ENCODE measurements at regions not wholly inside any gene's neighbourhood (a gene's known extent, or its start where the extent isn't known, plus 50 kb on each side); places are given as distances from the start of the nearest gene placed in this dataset.
"Not testable (repeated sequence)": the region's sequence is repeated elsewhere in the genome, so short reads cannot be mapped to it uniquely, and the experiment has no call there.

DNA sequence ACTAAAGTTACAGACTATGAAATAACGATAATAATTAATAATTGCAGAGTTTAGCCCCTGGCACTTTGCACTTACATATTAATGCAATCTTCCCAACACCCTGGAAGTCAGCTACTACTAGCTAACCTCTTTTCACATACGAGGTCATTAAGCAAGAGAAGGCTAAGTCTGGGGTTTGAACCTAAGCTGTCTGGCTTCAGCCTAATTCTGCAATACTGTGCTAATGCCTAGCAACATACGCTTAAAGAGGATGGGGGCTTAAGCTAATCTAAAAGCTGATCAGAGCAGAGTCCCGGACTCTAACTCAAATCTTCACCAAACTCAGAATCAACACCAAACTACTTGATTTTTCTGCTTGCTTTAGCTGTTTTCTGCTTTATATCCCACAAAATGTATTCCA is 168.7 kb upstream of the GNAI1 start:
- DNase-seq (ENCODE audit: extremely low read depth, low read depth, low spot score): no peak

DNA sequence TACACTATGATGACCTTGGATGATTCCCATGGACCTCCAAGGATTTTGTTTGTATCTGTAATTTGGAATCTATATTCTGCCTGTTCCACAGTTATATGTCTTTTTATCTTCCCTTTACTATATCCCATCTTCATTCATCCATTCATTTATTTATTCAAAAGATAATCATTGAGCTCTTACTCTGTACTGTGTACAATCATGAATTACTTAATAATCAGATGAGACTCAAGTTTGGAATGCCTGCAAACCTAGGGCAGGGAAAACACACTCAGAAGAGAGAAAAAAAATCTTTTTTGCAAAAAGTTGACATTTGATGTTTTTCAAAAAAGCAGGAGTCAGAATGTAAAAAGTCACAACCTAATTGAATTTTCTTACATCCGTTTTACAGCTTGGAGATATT is 170.2 kb upstream of the GNAI1 start:
- DNase-seq (ENCODE audit: extremely low read depth, low read depth, low spot score): no peak

DNA sequence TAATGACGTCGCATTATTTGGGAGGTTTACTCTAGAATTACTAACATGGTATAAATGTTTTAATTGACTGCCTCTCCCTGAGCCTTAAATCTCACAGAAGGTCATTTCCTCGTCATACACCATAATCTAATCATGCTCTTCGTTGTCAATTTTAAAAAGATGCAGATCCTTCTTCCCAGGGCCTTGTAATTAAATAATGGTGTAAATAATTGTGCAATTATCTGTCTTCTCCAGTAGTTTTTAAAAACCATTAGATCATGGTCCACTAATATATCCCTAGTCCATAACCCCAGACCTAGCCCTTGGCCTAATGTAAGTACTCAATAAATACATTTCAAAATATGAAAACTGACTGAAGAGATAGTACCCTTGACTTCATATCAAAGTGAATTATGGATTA is 181.5 kb upstream of the GNAI1 start:
- no peak for DNase-seq (ENCODE audit: extremely low read depth, low read depth, low spot score)

DNA sequence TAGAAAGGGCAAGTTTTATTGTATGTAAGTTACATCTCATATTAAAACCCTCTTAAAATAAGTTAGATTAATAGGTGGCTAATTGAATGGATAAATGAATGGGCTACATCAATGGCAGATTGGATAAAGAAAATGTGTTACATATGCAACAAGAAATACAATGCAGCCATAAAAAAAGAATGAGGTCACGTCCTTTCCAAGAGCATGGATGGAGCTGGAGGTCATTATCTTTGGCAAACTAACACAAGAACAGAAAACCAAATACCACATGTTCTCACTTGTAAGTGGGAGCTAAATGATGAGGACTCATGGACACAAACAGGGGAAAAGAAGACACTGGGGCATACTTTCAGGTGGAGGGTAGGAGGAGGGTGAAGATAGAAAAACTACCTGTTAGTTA is 182.2 kb upstream of the GNAI1 start:
- DNase-seq (ENCODE audit: extremely low read depth, low read depth, low spot score): no peak

DNA sequence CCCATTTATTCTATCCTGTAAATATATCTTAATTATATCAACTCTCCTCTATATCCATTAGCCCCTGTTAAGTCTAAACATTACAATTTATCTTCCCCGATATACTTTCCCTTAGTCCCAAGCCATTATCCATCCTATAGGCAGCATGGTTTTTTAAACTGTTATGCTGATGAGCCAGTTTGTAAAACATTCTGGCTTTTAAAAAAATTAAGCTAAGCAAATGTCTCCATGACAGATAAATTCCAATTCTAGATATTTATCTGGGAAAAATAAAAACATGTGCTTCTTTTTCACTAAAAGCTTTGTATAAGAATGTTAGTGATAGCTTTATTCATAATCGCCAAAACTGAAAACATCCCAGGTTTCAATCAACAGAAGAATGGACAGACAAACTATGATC is 183.2 kb upstream of the GNAI1 start:
- no peak for DNase-seq (ENCODE audit: extremely low read depth, low read depth, low spot score)

DNA sequence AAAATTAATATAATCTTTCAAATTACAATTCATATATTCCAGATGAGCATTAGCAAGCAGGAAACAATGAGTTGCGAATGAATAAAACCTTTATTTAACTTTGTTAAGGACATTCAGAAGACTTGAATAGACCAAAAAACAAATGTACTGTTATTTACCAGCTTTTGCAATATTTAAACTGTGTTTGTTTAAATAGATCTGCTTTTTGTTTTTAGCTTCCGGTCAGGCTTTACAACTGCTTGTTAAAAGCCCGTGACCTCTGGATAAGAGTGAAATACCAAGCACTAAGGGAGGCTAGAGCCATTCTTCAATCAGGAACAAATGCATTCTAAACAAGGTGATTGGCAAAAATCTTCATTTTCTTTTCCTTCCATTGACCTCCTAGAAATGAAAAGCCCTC is 184.9 kb upstream of the GNAI1 start:
- DNase-seq (ENCODE audit: extremely low read depth, low read depth, low spot score): no peak

DNA sequence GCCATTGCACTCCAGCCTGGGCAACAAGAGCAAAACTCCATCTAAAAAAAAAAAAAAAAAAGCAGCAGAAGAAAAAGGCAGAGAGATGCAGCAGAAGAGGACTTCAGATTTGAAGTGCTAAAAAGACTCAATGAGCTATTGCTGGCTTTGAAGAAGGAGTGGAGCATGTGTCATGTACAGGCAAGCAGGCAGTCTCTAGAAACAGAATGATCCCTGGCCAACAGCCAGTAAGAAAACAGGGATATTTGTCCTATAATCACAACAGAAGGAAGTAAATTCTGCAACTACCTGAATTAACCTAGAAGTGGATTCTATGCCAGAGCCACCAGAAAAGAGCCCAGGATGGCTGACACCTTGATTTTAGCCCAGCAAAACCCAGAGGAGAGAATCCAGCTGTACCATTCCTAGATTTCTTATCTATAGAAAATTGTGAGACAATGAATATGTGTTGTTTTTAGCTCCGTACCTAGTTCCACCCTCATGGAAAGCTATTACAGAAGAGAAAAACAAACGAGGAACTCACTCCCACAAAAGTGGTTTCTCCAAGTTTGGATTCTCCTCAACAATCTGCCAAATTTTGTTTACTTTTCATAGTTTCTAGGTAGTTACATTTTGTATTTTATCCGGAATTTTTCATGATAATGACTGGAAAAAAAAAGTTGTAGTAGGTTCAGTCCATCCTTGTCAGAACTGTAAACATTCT is 198.2 kb upstream of the GNAI1 start:
- DNase-seq (ENCODE audit: extremely low read depth, low read depth, low spot score): no peak

DNA sequence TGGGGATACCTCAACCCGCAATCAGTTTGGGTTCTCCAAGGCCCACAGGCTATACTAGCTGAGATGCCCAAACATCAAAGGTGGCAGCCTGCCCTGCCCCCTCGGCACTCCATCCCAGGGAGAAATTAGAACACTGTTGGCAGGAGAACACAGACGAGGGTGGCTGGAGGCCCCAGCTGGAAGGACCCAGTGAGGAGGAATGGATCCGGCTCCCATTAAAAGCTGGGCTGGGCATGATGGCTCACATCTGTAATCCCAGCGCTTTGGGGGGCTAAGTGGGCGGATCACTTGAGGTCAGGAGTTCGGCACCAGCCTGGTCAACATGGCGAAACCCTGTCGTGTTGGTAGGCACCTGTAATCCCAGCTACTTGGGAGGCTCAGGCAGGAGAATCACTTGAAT is 199.9 kb upstream of the GNAI1 start:
- DNase-seq (ENCODE audit: extremely low read depth, low read depth, low spot score): no peak

DNA sequence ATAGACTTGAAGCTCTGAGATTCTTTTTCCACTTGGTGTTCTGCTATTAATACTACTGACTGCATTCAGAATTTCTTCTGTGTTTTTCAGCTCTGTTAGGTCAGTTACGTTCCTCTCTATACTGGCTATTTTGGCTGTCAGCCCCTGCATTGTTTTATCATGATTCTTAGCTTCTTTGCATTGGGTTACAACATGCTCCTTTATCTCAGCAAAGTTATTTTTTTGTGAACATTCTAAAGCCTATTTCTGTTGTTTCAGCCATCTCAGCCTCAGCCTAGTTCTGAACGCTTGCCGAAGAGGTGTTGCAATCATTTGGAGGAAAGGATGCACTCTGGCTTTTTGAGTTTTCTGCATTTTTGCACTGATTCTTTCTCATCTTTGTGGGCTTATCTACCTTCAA is 201.5 kb upstream of the GNAI1 start:
- DNase-seq (ENCODE audit: extremely low read depth, low read depth, low spot score): no peak

DNA sequence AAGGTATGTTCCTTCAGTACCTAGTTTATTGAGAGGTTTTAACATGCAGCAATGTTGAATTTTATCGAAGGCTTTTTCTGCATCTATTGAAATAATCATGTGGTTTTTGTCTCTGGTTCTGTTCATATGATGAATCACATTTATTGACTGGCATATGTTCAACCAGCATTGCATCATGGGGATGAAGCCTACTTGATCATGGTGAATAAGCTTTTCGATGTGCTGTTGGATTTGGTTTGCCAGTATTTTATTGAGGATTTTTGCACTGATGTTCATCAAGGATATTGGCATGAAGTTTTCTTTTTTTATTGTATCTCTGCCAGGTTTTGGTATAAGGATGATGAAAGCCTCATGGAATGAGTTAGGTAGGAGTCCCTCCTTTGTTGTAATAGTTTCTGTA is 204.0 kb upstream of the GNAI1 start:
- no peak for DNase-seq (ENCODE audit: extremely low read depth, low read depth, low spot score)

DNA sequence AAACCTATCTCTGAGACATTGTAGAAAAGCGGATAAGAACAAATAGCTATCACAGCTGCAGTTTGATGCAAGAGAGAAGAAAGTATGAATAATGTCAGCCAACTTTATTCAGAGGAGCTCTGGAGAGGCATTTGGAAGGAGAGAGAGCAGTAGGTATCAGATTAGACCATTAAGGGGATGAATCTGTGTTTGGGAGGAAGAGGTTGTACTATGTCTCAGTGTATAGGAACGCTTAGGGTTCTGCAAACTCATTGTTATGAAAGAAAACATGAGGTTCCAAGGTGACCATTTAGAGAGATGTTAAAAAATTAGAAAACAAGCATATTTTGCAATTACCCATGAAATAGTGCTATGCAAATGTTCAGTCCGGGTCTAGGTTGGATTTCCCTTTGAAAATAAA is 207.5 kb upstream of the GNAI1 start:
- no peak for DNase-seq (ENCODE audit: extremely low read depth, low read depth, low spot score)

DNA sequence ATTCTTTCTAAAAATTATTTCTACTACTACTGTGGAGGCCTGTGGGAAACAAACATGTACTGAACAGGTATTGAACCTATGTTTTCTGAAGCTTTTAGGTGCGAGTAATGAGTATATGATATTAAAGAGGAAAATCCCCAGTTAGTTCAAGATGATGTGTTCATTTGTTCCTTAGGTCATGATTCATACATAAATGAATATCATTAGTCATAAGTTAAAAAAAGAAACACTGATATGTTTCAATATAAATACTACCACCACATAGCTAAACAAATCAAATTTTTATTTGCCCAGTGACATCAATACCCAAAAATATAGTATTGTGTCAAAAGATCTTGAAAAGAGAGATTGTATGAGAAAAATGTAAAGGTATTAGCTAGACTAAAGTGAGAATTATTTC is 210.7 kb upstream of the GNAI1 start:
- DNase-seq (ENCODE audit: extremely low read depth, low read depth, low spot score): no peak

DNA sequence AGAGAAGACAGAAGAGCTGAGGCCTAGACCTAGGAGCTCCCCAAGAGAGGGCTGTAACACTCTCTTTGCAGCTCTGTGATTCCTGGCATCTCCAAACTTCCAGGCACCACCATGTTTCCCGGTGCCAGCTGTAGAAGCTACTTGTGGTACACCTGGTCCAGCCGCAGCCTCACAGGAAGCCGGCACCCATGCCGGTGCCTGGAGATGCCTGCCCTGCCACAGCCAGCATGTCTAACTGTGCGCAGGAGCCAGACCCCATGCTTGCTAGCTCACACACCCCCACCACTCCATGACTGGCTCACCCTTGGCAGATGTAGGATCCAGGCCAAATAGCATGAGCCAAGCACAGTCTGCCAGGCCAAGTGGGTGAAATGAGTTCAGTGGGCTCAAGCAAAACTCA is 211.7 kb upstream of the GNAI1 start:
- DNase-seq (ENCODE audit: extremely low read depth, low read depth, low spot score): no peak

DNA sequence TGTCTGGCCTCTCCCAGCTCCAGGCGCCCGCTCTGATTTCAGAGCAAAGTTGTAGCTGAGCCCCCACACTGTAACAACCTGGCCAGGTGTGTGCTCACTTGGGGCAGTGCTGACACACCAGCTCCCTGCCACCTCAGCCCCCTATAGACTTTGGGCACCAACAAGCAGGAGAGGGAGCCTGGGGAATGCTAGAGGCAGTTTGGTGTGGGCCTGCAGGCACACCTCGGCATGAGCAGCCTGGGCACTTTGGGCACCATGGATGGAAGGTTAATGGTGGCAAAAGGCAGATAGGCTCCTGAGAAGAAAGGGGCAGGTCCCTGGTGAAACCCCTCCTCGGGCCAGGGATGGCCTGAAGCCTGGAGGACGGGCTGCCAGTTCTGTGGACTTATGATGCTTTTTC is 212.7 kb upstream of the GNAI1 start:
- DNase-seq (ENCODE audit: extremely low read depth, low read depth, low spot score): no peak

DNA sequence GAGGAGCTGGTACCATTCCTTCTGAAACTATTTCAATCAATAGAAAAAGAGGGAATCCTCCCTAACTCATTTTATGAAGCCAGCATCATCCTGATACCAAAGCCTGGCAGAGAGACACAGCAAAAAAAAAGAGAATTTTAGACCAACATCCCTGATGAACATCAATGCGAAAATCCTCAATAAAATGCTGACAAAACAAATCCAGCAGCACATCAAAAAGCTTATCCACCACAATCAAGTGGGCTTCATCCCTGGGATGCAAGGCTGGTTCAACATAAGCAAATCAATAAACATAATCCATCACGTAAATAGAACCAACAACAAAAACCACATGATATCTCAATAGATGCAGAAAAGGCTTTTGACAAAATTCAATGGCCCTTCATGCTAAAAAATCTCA is 216.0 kb upstream of the GNAI1 start:
- not testable (repeated sequence) for DNase-seq (ENCODE audit: extremely low read depth, low read depth, low spot score)

DNA sequence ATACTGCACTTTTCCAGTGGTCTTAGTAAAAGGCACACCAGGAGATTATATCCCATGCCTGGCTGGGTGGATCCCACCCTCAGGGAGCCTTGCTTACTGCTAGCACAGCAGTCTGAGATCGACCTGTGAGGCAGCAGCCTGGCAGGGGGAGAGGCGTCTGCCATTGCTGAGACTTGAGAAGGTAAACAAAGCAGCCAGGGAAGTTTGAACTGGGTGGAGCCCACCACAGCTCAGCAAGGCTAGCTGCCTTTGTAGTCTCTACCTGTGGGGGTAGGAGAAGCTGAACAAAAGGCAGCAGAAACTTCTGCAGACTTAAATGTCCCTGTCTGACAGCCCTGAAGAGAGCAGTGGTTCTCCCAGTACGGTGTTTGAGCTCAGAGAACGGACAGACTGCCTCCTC is 219.3 kb upstream of the GNAI1 start:
- not testable (repeated sequence) for DNase-seq (ENCODE audit: extremely low read depth, low read depth, low spot score)

DNA sequence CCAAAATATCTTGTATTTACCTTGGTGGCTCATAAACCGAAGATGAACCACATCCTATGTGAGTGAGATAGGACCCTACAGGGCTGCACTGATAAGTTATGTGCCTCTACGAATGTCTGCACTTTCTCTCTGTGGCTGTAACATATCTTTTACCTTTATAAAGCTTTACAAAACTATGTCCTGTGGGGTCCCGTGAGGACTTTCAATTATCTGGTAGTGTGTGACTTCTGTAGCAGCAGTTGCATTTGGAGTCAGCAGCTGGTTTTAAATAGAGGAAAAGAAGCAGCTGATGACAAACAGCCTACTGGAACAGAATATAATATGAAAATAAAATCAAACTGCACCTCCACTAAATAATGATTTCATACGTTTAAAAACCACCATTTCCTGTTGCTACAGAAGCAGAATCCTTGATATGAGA is 222.4 kb upstream of the GNAI1 start:
- DNase-seq (ENCODE audit: extremely low read depth, low read depth, low spot score): no peak

DNA sequence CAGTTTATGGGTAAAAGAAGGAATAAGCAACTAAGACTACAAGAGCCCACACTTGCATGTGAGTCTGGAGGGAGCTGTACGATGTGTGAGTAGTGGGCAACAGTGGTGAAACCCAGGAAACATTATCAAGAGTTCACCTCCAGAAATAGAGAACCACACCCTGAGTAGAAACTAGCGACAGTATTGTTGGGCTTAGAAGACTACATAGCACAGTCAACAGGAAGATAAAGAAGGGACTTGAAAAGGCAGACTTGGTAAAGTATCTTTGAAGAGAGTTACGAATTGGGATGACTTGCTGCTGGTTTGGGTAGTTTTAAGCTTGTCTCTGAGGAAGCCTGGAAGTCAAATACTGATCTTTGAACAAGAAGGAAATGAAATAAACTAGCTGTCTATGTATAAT is 223.2 kb upstream of the GNAI1 start:
- DNase-seq (ENCODE audit: extremely low read depth, low read depth, low spot score): no peak

DNA sequence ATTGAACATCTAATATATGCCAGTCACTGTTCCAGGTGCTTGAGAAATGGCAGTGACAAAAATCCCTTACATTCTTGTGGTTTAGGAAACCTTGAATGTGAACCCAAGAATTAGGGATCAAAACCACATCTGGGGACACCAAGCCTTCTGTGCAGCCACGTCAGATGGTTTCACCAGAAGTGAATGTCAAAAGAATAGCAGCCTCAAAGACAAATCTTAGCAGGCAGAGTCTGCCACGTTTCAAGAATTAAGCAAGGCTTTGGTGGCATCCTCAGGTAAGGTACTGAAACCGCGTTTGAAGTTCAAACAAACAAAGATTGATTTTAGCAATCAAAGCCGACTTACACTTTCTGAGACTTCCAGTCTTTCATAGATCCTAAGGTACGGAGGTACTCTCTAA is 225.5 kb upstream of the GNAI1 start:
- DNase-seq (ENCODE audit: extremely low read depth, low read depth, low spot score): no peak

DNA sequence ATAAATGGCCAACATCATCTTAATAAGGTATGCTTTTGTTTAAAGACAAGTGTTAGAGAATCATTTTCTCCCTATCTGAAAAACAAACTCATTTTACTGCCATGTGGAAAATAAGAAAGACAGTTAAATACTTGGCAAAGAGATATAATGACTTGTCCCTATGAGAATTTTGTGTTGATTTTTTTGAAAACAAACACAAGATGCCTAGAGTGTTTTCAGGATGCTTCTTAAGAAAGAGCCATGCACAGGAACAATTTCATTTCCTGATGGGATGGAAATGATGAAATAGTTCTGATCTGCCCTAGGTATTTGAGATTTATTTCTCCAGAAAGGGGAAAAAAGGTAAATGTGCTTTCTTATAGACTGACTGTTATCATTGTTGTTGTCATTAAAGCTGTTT is 237.5 kb upstream of the GNAI1 start:
- no peak for DNase-seq (ENCODE audit: extremely low read depth, low read depth, low spot score)

DNA sequence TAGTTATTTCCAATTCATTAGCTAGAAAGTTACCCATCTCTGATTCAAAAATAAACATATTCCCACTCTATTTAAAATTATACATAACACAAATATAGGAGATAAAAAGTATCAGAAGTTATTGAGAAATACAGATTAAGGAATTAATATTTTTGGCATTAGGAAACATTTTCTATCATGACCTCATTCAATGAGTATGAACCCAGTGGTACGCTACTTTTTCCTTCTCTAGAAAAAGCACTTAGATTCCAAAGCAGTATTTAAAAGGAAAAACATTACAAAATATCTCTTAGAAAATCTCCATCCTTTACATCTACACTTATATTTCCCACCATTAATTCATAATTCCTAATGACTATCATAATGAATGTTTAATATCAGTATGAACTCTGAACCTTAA is 240.6 kb upstream of the GNAI1 start:
- no peak for DNase-seq (ENCODE audit: extremely low read depth, low read depth, low spot score)

DNA sequence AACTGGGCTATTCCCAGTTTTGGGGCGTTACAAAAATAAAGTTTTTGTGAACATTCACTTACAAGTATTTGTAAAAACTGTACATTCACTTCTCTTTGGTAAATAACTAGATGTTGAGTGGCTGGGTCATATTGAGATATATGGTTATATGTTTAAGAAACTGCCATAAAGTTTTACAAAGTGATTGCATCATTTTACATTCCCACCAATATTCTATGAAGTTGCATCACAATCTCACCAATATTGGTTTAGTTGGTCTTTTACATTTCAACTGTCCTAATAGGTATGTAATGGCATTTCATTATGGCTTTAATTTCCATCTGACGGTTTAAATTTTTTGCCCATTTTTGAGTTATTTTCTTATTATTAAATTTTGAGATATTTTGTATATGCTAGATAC is 251.7 kb upstream of the GNAI1 start:
- no peak for DNase-seq (ENCODE audit: extremely low read depth, low read depth, low spot score)

DNA sequence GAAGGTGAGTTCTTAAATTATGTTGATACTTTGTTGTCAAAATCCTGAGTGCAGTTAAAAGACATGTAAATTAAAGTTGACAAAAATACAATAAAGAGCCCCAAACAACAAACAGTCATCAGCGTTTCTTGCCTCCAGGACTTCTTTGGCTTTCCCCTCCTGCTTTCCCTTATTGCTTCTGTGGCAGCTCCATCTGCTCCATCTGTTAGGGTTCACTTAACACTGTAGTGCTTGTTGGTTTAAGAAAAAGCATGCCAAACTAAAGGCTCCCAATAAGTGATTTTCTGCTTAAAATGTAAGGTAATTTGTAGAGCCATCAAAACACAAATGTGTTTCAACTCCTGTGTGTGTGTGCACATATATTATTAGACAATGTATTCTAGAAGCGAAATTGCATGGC is 254.3 kb upstream of the GNAI1 start:
- DNase-seq (ENCODE audit: extremely low read depth, low read depth, low spot score): no peak

All from glomerular endothelial cell (primary cell).